Gastroesophageal sphincter (tissue), 4 donors: ENCODE measurements at regions not wholly inside any gene's neighbourhood (a gene's known extent, or its start where the extent isn't known, plus 50 kb on each side); places are given as distances from the start of the nearest gene placed in this dataset.

ENCODE experiments used
- ATAC-seq: fragments of 150-250 bp; one replicate; pipeline ENCODE4 v1.9.1; 2016; ENCODE audit warnings: mild to moderate bottlenecking, moderate library complexity
- H3K27ac ChIP-seq, 4 donors: fragments of 200-600 bp; sonication (generic) in 3 of 4; 1 replicate in 3 of 4; 2 replicates in 1 of 4; pipeline ENCODE4 v1.5.1; 2016 to 2019
- H3K27me3 ChIP-seq: fragments of 200-600 bp; sonication (generic); one replicate; pipeline ENCODE4 v1.5.1; 2019
- H3K36me3 ChIP-seq, 2 donors: fragments of 200-600 bp; sonication (generic); one replicate each; pipeline ENCODE4 v1.5.1; 2019; ENCODE audit warnings: control low read depth in 1 of 2
- H3K4me1 ChIP-seq, 3 donors: fragments of 200-600 bp; sonication (generic); 1 replicate in 2 of 3; 2 replicates in 1 of 3; pipeline ENCODE4 v1.5.1; 2016 to 2019; ENCODE audit warnings: control low read depth in 2 of 3
- H3K4me3 ChIP-seq, 2 donors: fragments of 200-600 bp; sonication (generic); one replicate each; pipeline ENCODE4 v1.5.1; 2019; ENCODE audit warnings: mild to moderate bottlenecking in 1 of 2, moderate library complexity in 1 of 2
- H3K9me3 ChIP-seq, 3 donors: fragments of 200-600 bp; sonication (generic); one replicate each; pipeline ENCODE4 v1.5.1; 2017 to 2019; ENCODE audit warnings: control low read depth in 2 of 3
- CTCF ChIP-seq, 4 experiments: fragments of 200-600 bp in 2 of 4; fragments of 450-650 bp in 2 of 4; sonication (generic) in 1 of 4; IDR thresholded peaks; one replicate each; pipeline ENCODE4 v1.5.1; 2017 to 2019; ENCODE audit warnings: antibody characterized with exemption in 4 of 4, mild to moderate bottlenecking in 2 of 4, moderate library complexity in 2 of 4
- EP300 ChIP-seq: sonication (generic); formaldehyde crosslinking; IDR thresholded peaks from one replicate; pipeline ENCODE4 v1.6.1; 2017; ENCODE audit warnings: antibody characterized with exemption, mild to moderate bottlenecking
- POLR2A ChIP-seq, 2 donors: fragments of 450-650 bp; IDR thresholded peaks; one replicate each; pipeline ENCODE4 v1.6.1; 2017; ENCODE audit warnings: antibody characterized with exemption in 2 of 2, mild to moderate bottlenecking in 2 of 2, moderate library complexity in 1 of 2
- POLR2AphosphoS5 ChIP-seq: sonication (generic); formaldehyde crosslinking; IDR thresholded peaks from one replicate; pipeline ENCODE4 v1.6.1; 2017; ENCODE audit warnings: antibody characterized with exemption
- WGBS, 2 donors: methylation state at CpG; one replicate each; pipeline ENCODE4 v1.1.5; 2018; ENCODE audit warnings: low coverage in 1 of 2; 5-methylcytosine and 5-hydroxymethylcytosine counted together

DNA sequence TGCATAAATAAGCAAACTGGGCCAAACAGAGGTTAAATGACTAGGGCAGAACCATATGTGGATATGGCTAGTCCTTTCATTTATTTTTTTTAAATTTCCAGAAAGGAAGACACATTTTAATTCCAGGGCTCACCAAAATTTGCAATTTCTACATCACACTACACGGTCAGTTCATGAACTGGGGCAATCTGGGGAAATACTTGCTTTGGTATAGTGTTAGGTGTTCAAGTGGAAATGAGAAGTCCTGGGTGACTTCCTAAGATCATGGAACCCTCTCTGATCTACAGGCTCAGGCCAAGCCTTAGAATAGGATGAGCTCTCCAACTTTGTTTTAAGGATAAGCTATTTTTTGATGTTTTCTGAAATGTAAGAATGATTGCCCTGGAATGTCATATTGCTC is 128.6 kb upstream of the SPACA1 start:
- H3K27me3 ChIP-seq = no peaks in the 10 kb centered on the region
- no peaks in the 10 kb centered on the region for H3K36me3 ChIP-seq
- no peaks in the 10 kb centered on the region for H3K4me1 ChIP-seq
- 82% methylated on average over 1 of the region's 1 CpG; no CpG with 5 or more reads in 1 of the 2 donors for whole genome bisulfite sequencing, 2 donors
- peaks cover 0 to 7% (median 0%) of the 10 kb centered on the region in 3 donors for H3K9me3 ChIP-seq
- no peak for ATAC-seq
- TF ChIP-seq EP300 (no peak), POLR2AphosphoS5 (no peak), POLR2A (IDR thresholded peaks at IDR 0.05) (no peak), CTCF (IDR thresholded peaks at IDR 0.05) (no peak)
- no peak overlapping the region for H3K27ac ChIP-seq
- no peak overlapping the region for H3K4me3 ChIP-seq

- TF ChIP-seq POLR2A (IDR thresholded peaks at IDR 0.05) (no peak), CTCF (IDR thresholded peaks at IDR 0.05) (no peak), EP300 (no peak), POLR2AphosphoS5 (no peak)
- Histone ChIP-seq H3K9me3 (peaks cover 0 to 7% (median 0%) of the 10 kb centered on the region in 3 donors), H3K27ac (no peak overlapping the region), H3K4me3 (no peak overlapping the region), H3K36me3 (no peaks in the 10 kb centered on the region), H3K4me1 (no peaks in the 10 kb centered on the region), H3K27me3 (no peaks in the 10 kb centered on the region)
- 46 to 53% methylated on average over 5 of the region's 5 CpGs for WGBS, 2 donors
- no peak for ATAC-seq
These were observed 129.1 kb upstream of the SPACA1 start for GRCh38 chr6:87918461-87918941.

GRCh38 chr6:87917886-87918285 is 129.8 kb upstream of the SPACA1 start:
- no peak overlapping the region for H3K4me3 ChIP-seq
- ATAC-seq = no peak
- peaks cover 0 to 7% (median 0%) of the 10 kb centered on the region in 3 donors for H3K9me3 ChIP-seq
- no peaks in the 10 kb centered on the region for H3K4me1 ChIP-seq
- no peak for TF ChIP-seq POLR2A (IDR thresholded peaks at IDR 0.05)
- no peak for TF ChIP-seq POLR2AphosphoS5
- WGBS, 2 donors = 55 to 75% methylated on average over 1 of the region's 1 CpG
- no peaks in the 10 kb centered on the region for H3K27me3 ChIP-seq
- H3K27ac ChIP-seq = no peak overlapping the region
- no peaks in the 10 kb centered on the region for H3K36me3 ChIP-seq

- H3K4me1 ChIP-seq = no peaks in the 10 kb centered on the region
- H3K36me3 ChIP-seq = no peaks in the 10 kb centered on the region
- peaks cover 0 to 7% (median 0%) of the 10 kb centered on the region in 3 donors for H3K9me3 ChIP-seq
- WGBS, 2 donors = 100% methylated on average over 1 of the region's 1 CpG; no CpG with 5 or more reads in 1 of the 2 donors
- no peak overlapping the region for H3K4me3 ChIP-seq
- TF ChIP-seq POLR2AphosphoS5 (no peak), EP300 (no peak), POLR2A (IDR thresholded peaks at IDR 0.05) (no peak), CTCF (IDR thresholded peaks at IDR 0.05) (no peak)
- H3K27ac ChIP-seq = no peak overlapping the region
- no peaks in the 10 kb centered on the region for H3K27me3 ChIP-seq
- ATAC-seq = no peak
These were observed 131.2 kb upstream of the SPACA1 start for GRCh38 chr6:87916446-87916845.

- Histone ChIP-seq H3K4me3 (no peak overlapping the region), H3K9me3 (peaks cover 0 to 7% (median 0%) of the 10 kb centered on the region in 3 donors), H3K27me3 (no peaks in the 10 kb centered on the region), H3K36me3 (no peaks in the 10 kb centered on the region), H3K27ac (no peak overlapping the region), H3K4me1 (no peaks in the 10 kb centered on the region)
- ATAC-seq = no peak
- 79 to 89% methylated on average over 4 of the region's 4 CpGs for WGBS, 2 donors
- no peak for TF ChIP-seq CTCF (IDR thresholded peaks at IDR 0.05)
- no peak for TF ChIP-seq EP300
- no peak for TF ChIP-seq POLR2AphosphoS5
- no peak for TF ChIP-seq POLR2A (IDR thresholded peaks at IDR 0.05)
These were observed 132.8 kb upstream of the SPACA1 start for GRCh38 chr6:87914637-87915395.
